ENCODE measurements at regions not wholly inside any gene's neighbourhood (a gene's known extent, or its start where the extent isn't known, plus 50 kb on each side); places are given as distances from the start of the nearest gene placed in this dataset.

DNA sequence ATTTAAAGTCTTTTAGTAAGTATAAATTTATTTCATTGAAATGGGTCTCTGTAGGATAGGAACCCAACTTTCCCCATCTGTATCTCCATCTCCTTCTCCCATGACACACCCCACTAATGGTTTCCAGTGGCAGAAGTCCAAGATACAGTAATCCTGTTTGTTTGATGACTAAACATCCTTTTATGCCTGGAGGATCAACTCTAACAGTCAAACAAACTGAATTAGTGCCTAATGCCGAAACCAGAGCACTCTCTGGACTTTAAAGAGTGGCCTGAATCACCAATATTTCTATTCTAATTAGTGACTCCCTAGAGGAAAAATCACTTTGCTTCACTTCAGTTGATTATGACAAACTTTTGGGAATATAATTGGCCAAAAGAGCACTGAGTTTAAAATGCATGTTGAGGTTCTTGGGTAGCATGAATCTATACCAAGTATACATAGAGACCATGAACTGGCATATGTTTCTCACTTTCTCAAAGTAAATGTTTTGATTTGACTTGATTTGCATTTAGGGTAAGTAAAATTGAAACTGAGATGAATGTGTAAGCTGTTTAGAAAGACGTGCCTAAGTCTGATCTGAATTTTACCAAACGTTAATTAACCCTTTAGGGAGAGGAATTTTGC lies 776.4 kb upstream of the NRSN1 start:
- Histone ChIP-seq H3K27me3 (ENCODE audit: low read depth, low read length) (no peaks in the 10 kb centered on the region), H3K79me2 (ENCODE audit: low read length) (no peaks in the 10 kb centered on the region), H3K9ac (ENCODE audit: low read length) (no peak overlapping the region), H3K4me1 (ENCODE audit: low read length) (peaks cover 6% of the 10 kb centered on the region), H3K4me2 (ENCODE audit: low read length) (no peak overlapping the region), H3K36me3 (replicated peaks; ENCODE audit: low read depth, low read length) (no peaks in the 10 kb centered on the region), H3K4me3 (ENCODE audit: low read length) (no peak overlapping the region), H4K20me1 (ENCODE audit: insufficient read depth, low read length) (no peaks in the 10 kb centered on the region), H3K27ac (ENCODE audit: low read length) (no peak overlapping the region), H2AFZ (ENCODE audit: low read depth, low read length) (no peak overlapping the region), H3K9me3 (ENCODE audit: insufficient read depth, low read length) (no peaks in the 10 kb centered on the region)
- TF ChIP-seq EZH2phosphoT487 (IDR thresholded peaks at IDR 0.05; ENCODE audit: low read depth) = no peak
- TF ChIP-seq, protein P1, sequence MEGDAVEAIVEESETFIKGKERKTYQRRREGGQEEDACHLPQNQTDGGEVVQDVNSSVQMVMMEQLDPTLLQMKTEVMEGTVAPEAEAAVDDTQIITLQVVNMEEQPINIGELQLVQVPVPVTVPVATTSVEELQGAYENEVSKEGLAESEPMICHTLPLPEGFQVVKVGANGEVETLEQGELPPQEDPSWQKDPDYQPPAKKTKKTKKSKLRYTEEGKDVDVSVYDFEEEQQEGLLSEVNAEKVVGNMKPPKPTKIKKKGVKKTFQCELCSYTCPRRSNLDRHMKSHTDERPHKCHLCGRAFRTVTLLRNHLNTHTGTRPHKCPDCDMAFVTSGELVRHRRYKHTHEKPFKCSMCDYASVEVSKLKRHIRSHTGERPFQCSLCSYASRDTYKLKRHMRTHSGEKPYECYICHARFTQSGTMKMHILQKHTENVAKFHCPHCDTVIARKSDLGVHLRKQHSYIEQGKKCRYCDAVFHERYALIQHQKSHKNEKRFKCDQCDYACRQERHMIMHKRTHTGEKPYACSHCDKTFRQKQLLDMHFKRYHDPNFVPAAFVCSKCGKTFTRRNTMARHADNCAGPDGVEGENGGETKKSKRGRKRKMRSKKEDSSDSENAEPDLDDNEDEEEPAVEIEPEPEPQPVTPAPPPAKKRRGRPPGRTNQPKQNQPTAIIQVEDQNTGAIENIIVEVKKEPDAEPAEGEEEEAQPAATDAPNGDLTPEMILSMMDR (IDR thresholded peaks at IDR 0.05; ENCODE audit: low read depth, low read length) = no peak

DNA sequence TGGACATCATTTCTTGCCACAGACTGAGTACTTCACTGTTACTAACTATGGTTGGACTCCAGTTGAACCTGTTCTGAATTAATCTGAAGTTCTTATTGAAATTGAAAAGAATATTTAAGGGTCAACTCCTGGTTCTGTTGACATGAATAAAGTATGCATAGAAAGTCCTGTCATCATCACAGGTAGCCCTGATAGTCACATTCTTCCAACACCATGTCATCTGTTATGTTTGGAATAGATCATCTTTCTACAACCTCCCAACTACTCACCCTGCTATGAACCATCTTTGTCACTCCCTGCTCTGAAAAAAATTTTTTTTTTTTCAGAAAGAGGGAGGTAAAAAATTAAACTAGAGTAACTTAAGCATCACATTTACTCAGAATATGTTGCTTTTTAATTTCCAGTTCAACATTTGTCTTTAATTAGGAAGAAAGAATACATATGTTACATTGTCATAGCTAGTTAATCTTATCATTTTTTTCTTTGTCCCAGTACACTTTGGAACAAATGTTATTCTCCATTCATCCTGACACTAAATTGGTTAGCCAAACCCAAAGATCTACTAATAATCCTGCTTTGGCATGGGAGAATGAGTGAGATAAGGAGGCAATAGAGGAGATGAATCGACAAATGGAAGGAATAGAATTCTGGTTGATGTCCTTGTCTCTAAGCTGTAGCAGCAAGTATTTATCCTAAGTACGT lies 775.1 kb upstream of the NRSN1 start:
- TF ChIP-seq, protein P1 (IDR thresholded peaks at IDR 0.05; ENCODE audit: low read depth, low read length) = no peak
- no peaks in the 10 kb centered on the region for H3K27me3 ChIP-seq (ENCODE audit: low read depth, low read length)
- H3K9me3 ChIP-seq (ENCODE audit: insufficient read depth, low read length) = no peaks in the 10 kb centered on the region
- no peak overlapping the region for H2AFZ ChIP-seq (ENCODE audit: low read depth, low read length)
- H4K20me1 ChIP-seq (ENCODE audit: insufficient read depth, low read length) = no peaks in the 10 kb centered on the region
- no peak overlapping the region for H3K27ac ChIP-seq (ENCODE audit: low read length)
- peaks cover 6% of the 10 kb centered on the region for H3K4me1 ChIP-seq (ENCODE audit: low read length)
- no peaks in the 10 kb centered on the region for H3K79me2 ChIP-seq (ENCODE audit: low read length)
- no peak overlapping the region for H3K4me3 ChIP-seq (ENCODE audit: low read length)
- H3K36me3 ChIP-seq (replicated peaks; ENCODE audit: low read depth, low read length) = no peaks in the 10 kb centered on the region
- H3K9ac ChIP-seq (ENCODE audit: low read length) = no peak overlapping the region
- no peak overlapping the region for H3K4me2 ChIP-seq (ENCODE audit: low read length)

DNA sequence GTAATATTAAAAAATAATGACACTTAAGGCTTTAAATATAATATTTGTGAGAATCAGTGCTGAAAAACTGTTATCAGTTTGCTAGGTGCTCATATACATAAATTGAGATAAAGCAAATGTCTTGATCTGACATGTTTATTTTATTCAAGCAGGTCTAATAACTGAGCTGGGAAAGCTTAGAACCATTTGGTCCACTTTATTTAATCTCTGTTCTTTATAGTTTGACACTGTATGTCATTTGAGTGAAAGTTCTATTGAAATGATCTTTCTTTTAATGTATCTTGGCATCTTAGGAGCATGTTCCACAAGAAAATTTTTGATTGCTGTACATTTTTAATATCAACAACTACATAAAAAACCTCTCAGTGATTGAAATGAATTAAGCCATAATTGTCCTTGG lies 772.0 kb upstream of the NRSN1 start:
- H3K4me2 ChIP-seq (ENCODE audit: low read length) = no peak overlapping the region
- no peaks in the 10 kb centered on the region for H3K79me2 ChIP-seq (ENCODE audit: low read length)
- no peaks in the 10 kb centered on the region for H3K9me3 ChIP-seq (ENCODE audit: insufficient read depth, low read length)
- no peaks in the 10 kb centered on the region for H4K20me1 ChIP-seq (ENCODE audit: insufficient read depth, low read length)
- TF ChIP-seq, protein P1 (IDR thresholded peaks at IDR 0.05; ENCODE audit: low read depth, low read length) = no peak
- TF ChIP-seq EZH2phosphoT487 (IDR thresholded peaks at IDR 0.05; ENCODE audit: low read depth) = no peak
- H2AFZ ChIP-seq (ENCODE audit: low read depth, low read length) = no peak overlapping the region
- H3K9ac ChIP-seq (ENCODE audit: low read length) = no peak overlapping the region
- no peaks in the 10 kb centered on the region for H3K27me3 ChIP-seq (ENCODE audit: low read depth, low read length)
- no peak overlapping the region for H3K4me3 ChIP-seq (ENCODE audit: low read length)
- no peak overlapping the region for H3K27ac ChIP-seq (ENCODE audit: low read length)
- H3K36me3 ChIP-seq (replicated peaks; ENCODE audit: low read depth, low read length) = no peaks in the 10 kb centered on the region
- H3K4me1 ChIP-seq (ENCODE audit: low read length) = peaks cover 6% of the 10 kb centered on the region

DNA sequence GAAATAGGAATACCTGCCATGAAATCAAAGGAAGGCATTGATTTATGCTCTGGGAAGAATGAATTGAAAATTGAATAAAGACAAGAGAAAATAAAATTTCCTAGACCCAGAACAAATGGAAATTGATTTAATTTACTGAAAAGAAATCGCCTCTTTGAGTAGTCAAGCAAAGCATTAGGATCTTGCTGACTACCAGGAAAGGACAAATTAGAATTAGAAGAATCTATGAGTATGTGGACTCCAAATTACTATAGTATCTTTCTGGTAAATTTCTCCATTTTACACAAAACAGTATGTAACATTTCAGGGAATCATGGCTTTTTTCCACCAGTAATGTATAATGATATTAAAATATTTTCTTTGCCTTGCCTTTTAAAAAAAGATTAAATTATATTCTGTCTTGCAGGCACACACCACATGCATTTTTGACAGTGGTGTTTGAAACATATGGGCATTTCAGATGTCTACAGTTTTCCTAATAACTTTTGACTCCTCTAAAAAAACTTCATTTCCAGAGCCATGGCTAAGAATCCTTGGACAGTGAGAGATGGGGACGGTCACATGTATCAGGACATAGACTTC lies 768.7 kb upstream of the NRSN1 start:
- no peak overlapping the region for H2AFZ ChIP-seq (ENCODE audit: low read depth, low read length)
- no peaks in the 10 kb centered on the region for H3K27me3 ChIP-seq (ENCODE audit: low read depth, low read length)
- H3K36me3 ChIP-seq (replicated peaks; ENCODE audit: low read depth, low read length) = no peaks in the 10 kb centered on the region
- H3K4me3 ChIP-seq (ENCODE audit: low read length) = no peak overlapping the region
- H3K27ac ChIP-seq (ENCODE audit: low read length) = no peak overlapping the region
- no peaks in the 10 kb centered on the region for H3K79me2 ChIP-seq (ENCODE audit: low read length)
- H3K4me1 ChIP-seq (ENCODE audit: low read length) = no peaks in the 10 kb centered on the region
- TF ChIP-seq, protein P1 (IDR thresholded peaks at IDR 0.05; ENCODE audit: low read depth, low read length) = no peak
- no peak for TF ChIP-seq EZH2phosphoT487 (IDR thresholded peaks at IDR 0.05; ENCODE audit: low read depth)
- H3K4me2 ChIP-seq (ENCODE audit: low read length) = no peak overlapping the region
- H4K20me1 ChIP-seq (ENCODE audit: insufficient read depth, low read length) = no peaks in the 10 kb centered on the region
- H3K9ac ChIP-seq (ENCODE audit: low read length) = no peak overlapping the region
- no peaks in the 10 kb centered on the region for H3K9me3 ChIP-seq (ENCODE audit: insufficient read depth, low read length)

All from OCI-LY3 (cell line).